ENCODE measurements at regions not wholly inside any gene's neighbourhood (a gene's known extent, or its start where the extent isn't known, plus 50 kb on each side); places are given as distances from the start of the nearest gene placed in this dataset.

DNA sequence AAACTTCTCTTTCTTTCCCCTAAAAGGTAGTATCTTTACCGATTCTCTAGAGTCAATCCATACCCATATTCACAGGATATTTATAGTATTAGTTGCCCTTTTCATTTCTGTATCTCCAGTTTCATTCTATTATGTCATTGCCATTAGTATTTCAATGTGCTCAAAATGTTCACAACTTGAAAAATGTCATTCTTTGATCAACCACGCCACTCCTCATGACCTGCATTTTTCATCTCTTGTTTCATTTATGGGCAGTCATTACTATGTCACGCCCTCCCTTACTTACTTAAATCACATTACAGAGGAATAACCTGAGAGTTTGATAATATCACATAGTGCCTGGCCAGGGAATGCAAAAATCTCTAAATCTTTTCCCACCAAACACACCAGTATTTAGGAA lies 427.3 kb upstream of the GJE1 start:
- Mint-ChIP-seq H3K4me1 (ENCODE audit: low read depth, unreplicated experiment) (no peaks in the 10 kb centered on the region), H3K27me3 (ENCODE audit: unreplicated experiment) (no peaks in the 10 kb centered on the region), H3K27ac (ENCODE audit: unreplicated experiment) (no peak overlapping the region), H3K9me3 (ENCODE audit: unreplicated experiment) (no peaks in the 10 kb centered on the region), H3K4me3 (ENCODE audit: unreplicated experiment) (no peak overlapping the region), H3K36me3 (ENCODE audit: unreplicated experiment) (no peaks in the 10 kb centered on the region)
- DNase-seq = no peak
- no peak for TF ChIP-seq CTCF (IDR thresholded peaks at IDR 0.05; ENCODE audit: partially characterized antibody, unreplicated experiment)

DNA sequence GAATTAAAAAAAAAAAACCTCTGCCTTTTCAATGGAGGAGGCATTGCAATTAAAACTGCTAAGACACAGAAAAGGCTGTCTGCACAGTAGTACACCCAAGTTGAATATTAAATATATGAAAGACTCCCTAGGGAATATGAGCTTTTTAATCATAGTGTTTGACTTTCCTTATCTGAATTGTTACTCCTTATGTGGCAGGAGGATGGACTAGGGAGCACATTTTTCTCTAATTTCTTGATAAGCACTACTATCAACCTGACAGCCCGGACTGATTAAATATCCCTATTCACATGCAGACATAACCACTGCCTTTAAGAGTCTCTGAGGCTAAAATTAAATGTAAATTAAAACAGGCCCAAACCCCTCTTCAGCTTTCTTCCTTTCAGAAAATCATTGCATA lies 428.6 kb upstream of the GJE1 start:
- H3K36me3 Mint-ChIP-seq (ENCODE audit: unreplicated experiment) = no peaks in the 10 kb centered on the region
- H3K9me3 Mint-ChIP-seq (ENCODE audit: unreplicated experiment) = no peaks in the 10 kb centered on the region
- no peak for TF ChIP-seq CTCF (IDR thresholded peaks at IDR 0.05; ENCODE audit: partially characterized antibody, unreplicated experiment)
- DNase-seq = no peak
- H3K27ac Mint-ChIP-seq (ENCODE audit: unreplicated experiment) = no peak overlapping the region
- H3K4me1 Mint-ChIP-seq (ENCODE audit: low read depth, unreplicated experiment) = no peaks in the 10 kb centered on the region
- H3K4me3 Mint-ChIP-seq (ENCODE audit: unreplicated experiment) = no peak overlapping the region
- no peaks in the 10 kb centered on the region for H3K27me3 Mint-ChIP-seq (ENCODE audit: unreplicated experiment)

GRCh38 chr6:141701732-141702131 lies 431.0 kb upstream of the GJE1 start:
- H3K9me3 Mint-ChIP-seq (ENCODE audit: unreplicated experiment) = no peaks in the 10 kb centered on the region
- DNase-seq = no peak
- H3K27me3 Mint-ChIP-seq (ENCODE audit: unreplicated experiment) = no peaks in the 10 kb centered on the region
- no peak for TF ChIP-seq CTCF (IDR thresholded peaks at IDR 0.05; ENCODE audit: partially characterized antibody, unreplicated experiment)
- no peaks in the 10 kb centered on the region for H3K36me3 Mint-ChIP-seq (ENCODE audit: unreplicated experiment)
- H3K4me3 Mint-ChIP-seq (ENCODE audit: unreplicated experiment) = no peak overlapping the region
- H3K4me1 Mint-ChIP-seq (ENCODE audit: low read depth, unreplicated experiment) = no peaks in the 10 kb centered on the region
- H3K27ac Mint-ChIP-seq (ENCODE audit: unreplicated experiment) = no peak overlapping the region

GRCh38 chr6:141700819-141701218 lies 431.9 kb upstream of the GJE1 start:
- H3K9me3 Mint-ChIP-seq (ENCODE audit: unreplicated experiment) = no peaks in the 10 kb centered on the region
- DNase-seq = no peak
- TF ChIP-seq CTCF (IDR thresholded peaks at IDR 0.05; ENCODE audit: partially characterized antibody, unreplicated experiment) = no peak
- H3K4me1 Mint-ChIP-seq (ENCODE audit: low read depth, unreplicated experiment) = no peaks in the 10 kb centered on the region
- no peak overlapping the region for H3K27ac Mint-ChIP-seq (ENCODE audit: unreplicated experiment)
- no peak overlapping the region for H3K4me3 Mint-ChIP-seq (ENCODE audit: unreplicated experiment)
- no peaks in the 10 kb centered on the region for H3K27me3 Mint-ChIP-seq (ENCODE audit: unreplicated experiment)
- H3K36me3 Mint-ChIP-seq (ENCODE audit: unreplicated experiment) = no peaks in the 10 kb centered on the region

DNA sequence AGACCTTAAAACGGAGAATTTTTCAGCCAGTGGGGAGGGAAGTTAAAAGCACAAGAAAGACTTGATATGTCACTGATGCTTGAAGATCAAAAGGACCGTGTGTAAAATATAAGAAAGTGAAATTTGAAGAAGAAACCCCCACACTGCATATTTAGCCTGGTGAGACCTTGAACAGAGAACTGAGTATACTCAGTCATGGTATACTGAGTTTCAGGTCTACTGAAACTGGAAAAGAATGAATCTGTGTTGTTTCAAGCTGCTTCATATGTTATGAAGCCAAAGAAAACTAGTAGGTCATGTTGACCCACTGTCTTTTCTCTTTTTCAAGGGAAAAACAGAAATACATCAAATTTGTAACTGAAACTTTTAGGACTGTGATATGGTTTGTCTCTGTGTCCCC lies 443.8 kb upstream of the GJE1 start:
- Mint-ChIP-seq H3K4me1 (ENCODE audit: low read depth, unreplicated experiment) (no peaks in the 10 kb centered on the region), H3K9me3 (ENCODE audit: unreplicated experiment) (no peaks in the 10 kb centered on the region), H3K27me3 (ENCODE audit: unreplicated experiment) (no peaks in the 10 kb centered on the region), H3K27ac (ENCODE audit: unreplicated experiment) (no peak overlapping the region), H3K4me3 (ENCODE audit: unreplicated experiment) (no peak overlapping the region), H3K36me3 (ENCODE audit: unreplicated experiment) (no peaks in the 10 kb centered on the region)
- no peak for TF ChIP-seq CTCF (IDR thresholded peaks at IDR 0.05; ENCODE audit: partially characterized antibody, unreplicated experiment)
- no peak for DNase-seq

Measured in glutamatergic neuron (in vitro differentiated cells).